ENCODE measurements at regions not wholly inside any gene's neighbourhood (a gene's known extent, or its start where the extent isn't known, plus 50 kb on each side); places are given as distances from the start of the nearest gene placed in this dataset.

GRCh38 chr3:88000853-88001252 is 58.0 kb downstream of the CGGBP1 start:
- peak overlapping the region; percentile 6 for H3K4me3 ChIP-seq (ENCODE audit: low read length)
- no peaks in the 10 kb centered on the region for H3K4me1 ChIP-seq (ENCODE audit: control insufficient read depth, insufficient read depth, low read length)
- no peaks in the 10 kb centered on the region for H3K9me3 ChIP-seq (replicated peaks; ENCODE audit: control insufficient read depth, low read depth, low read length)
- DNase-seq = no peak
- no peaks in the 10 kb centered on the region for H3K27me3 ChIP-seq (ENCODE audit: control insufficient read depth, insufficient read depth, low read length)
- no peak overlapping the region for H3K27ac ChIP-seq (ENCODE audit: low read length)
- H3K36me3 ChIP-seq (ENCODE audit: control insufficient read depth, insufficient read depth, low read length) = no peaks in the 10 kb centered on the region
- WGBS (ENCODE audit: insufficient coverage) = 78% methylated on average over 1 of the region's 13 CpGs

GRCh38 chr3:87997966-87998365 is 60.8 kb downstream of the CGGBP1 start:
- Histone ChIP-seq H3K9me3 (replicated peaks; ENCODE audit: control insufficient read depth, low read depth, low read length) (no peaks in the 10 kb centered on the region), H3K36me3 (ENCODE audit: control insufficient read depth, insufficient read depth, low read length) (no peaks in the 10 kb centered on the region), H3K4me1 (ENCODE audit: control insufficient read depth, insufficient read depth, low read length) (no peaks in the 10 kb centered on the region), H3K4me3 (ENCODE audit: low read length) (no peak overlapping the region), H3K27me3 (ENCODE audit: control insufficient read depth, insufficient read depth, low read length) (no peaks in the 10 kb centered on the region), H3K27ac (ENCODE audit: low read length) (no peak overlapping the region)
- DNase-seq = peak; percentile 8

GRCh38 chr3:87997298-87997697 is 61.5 kb downstream of the CGGBP1 start:
- Histone ChIP-seq H3K27ac (ENCODE audit: low read length) (no peak overlapping the region), H3K36me3 (ENCODE audit: control insufficient read depth, insufficient read depth, low read length) (no peaks in the 10 kb centered on the region), H3K9me3 (replicated peaks; ENCODE audit: control insufficient read depth, low read depth, low read length) (no peaks in the 10 kb centered on the region), H3K4me3 (ENCODE audit: low read length) (no peak overlapping the region), H3K27me3 (ENCODE audit: control insufficient read depth, insufficient read depth, low read length) (no peaks in the 10 kb centered on the region), H3K4me1 (ENCODE audit: control insufficient read depth, insufficient read depth, low read length) (no peaks in the 10 kb centered on the region)
- no peak for DNase-seq
- WGBS (ENCODE audit: insufficient coverage) = 80% methylated on average over 1 of the region's 4 CpGs

GRCh38 chr3:87996882-87997281 is 61.9 kb downstream of the CGGBP1 start:
- Histone ChIP-seq H3K4me3 (ENCODE audit: low read length) (no peak overlapping the region), H3K9me3 (replicated peaks; ENCODE audit: control insufficient read depth, low read depth, low read length) (no peaks in the 10 kb centered on the region), H3K36me3 (ENCODE audit: control insufficient read depth, insufficient read depth, low read length) (no peaks in the 10 kb centered on the region), H3K4me1 (ENCODE audit: control insufficient read depth, insufficient read depth, low read length) (no peaks in the 10 kb centered on the region), H3K27me3 (ENCODE audit: control insufficient read depth, insufficient read depth, low read length) (no peaks in the 10 kb centered on the region), H3K27ac (ENCODE audit: low read length) (no peak overlapping the region)
- no CpG with 5 or more reads among the region's 2 CpGs for WGBS (ENCODE audit: insufficient coverage)
- no peak for DNase-seq

- H3K4me1 ChIP-seq (ENCODE audit: control insufficient read depth, insufficient read depth, low read length) = no peaks in the 10 kb centered on the region
- WGBS (ENCODE audit: insufficient coverage) = no CpG with 5 or more reads among the region's 4 CpGs
- no peak overlapping the region for H3K4me3 ChIP-seq (ENCODE audit: low read length)
- DNase-seq = no peak
- no peak overlapping the region for H3K27ac ChIP-seq (ENCODE audit: low read length)
- no peaks in the 10 kb centered on the region for H3K27me3 ChIP-seq (ENCODE audit: control insufficient read depth, insufficient read depth, low read length)
- no peaks in the 10 kb centered on the region for H3K36me3 ChIP-seq (ENCODE audit: control insufficient read depth, insufficient read depth, low read length)
- no peaks in the 10 kb centered on the region for H3K9me3 ChIP-seq (replicated peaks; ENCODE audit: control insufficient read depth, low read depth, low read length)
Measured at GRCh38 chr3:87993566-87993965, 65.2 kb downstream of the CGGBP1 start.

- WGBS (ENCODE audit: insufficient coverage) = 50% methylated on average over 1 of the region's 2 CpGs
- Histone ChIP-seq H3K27me3 (ENCODE audit: control insufficient read depth, insufficient read depth, low read length) (no peaks in the 10 kb centered on the region), H3K4me3 (ENCODE audit: low read length) (no peak overlapping the region), H3K9me3 (replicated peaks; ENCODE audit: control insufficient read depth, low read depth, low read length) (no peaks in the 10 kb centered on the region), H3K27ac (ENCODE audit: low read length) (no peak overlapping the region), H3K4me1 (ENCODE audit: control insufficient read depth, insufficient read depth, low read length) (no peaks in the 10 kb centered on the region), H3K36me3 (ENCODE audit: control insufficient read depth, insufficient read depth, low read length) (no peaks in the 10 kb centered on the region)
- no peak for DNase-seq
Measured at GRCh38 chr3:87987952-87988351, 70.9 kb downstream of the CGGBP1 start.

GRCh38 chr3:87982421-87982820 is 76.4 kb downstream of the CGGBP1 start:
- Histone ChIP-seq H3K36me3 (ENCODE audit: control insufficient read depth, insufficient read depth, low read length) (no peaks in the 10 kb centered on the region), H3K9me3 (replicated peaks; ENCODE audit: control insufficient read depth, low read depth, low read length) (peaks cover 9% of the 10 kb centered on the region), H3K4me3 (ENCODE audit: low read length) (no peak overlapping the region), H3K27me3 (ENCODE audit: control insufficient read depth, insufficient read depth, low read length) (no peaks in the 10 kb centered on the region), H3K27ac (ENCODE audit: low read length) (no peak overlapping the region), H3K4me1 (ENCODE audit: control insufficient read depth, insufficient read depth, low read length) (no peaks in the 10 kb centered on the region)
- 86% methylated on average over 1 of the region's 3 CpGs for WGBS (ENCODE audit: insufficient coverage)
- no peak for DNase-seq

GRCh38 chr3:87979527-87979926 is 79.3 kb downstream of the CGGBP1 start:
- no peaks in the 10 kb centered on the region for H3K36me3 ChIP-seq (ENCODE audit: control insufficient read depth, insufficient read depth, low read length)
- 81% methylated on average over 4 of the region's 4 CpGs for WGBS (ENCODE audit: insufficient coverage)
- no peak overlapping the region for H3K27ac ChIP-seq (ENCODE audit: low read length)
- H3K4me1 ChIP-seq (ENCODE audit: control insufficient read depth, insufficient read depth, low read length) = no peaks in the 10 kb centered on the region
- H3K9me3 ChIP-seq (replicated peaks; ENCODE audit: control insufficient read depth, low read depth, low read length) = peaks cover 9% of the 10 kb centered on the region
- H3K4me3 ChIP-seq (ENCODE audit: low read length) = no peak overlapping the region
- no peaks in the 10 kb centered on the region for H3K27me3 ChIP-seq (ENCODE audit: control insufficient read depth, insufficient read depth, low read length)
- no peak for DNase-seq

- 100% methylated on average over 1 of the region's 1 CpG for WGBS (ENCODE audit: insufficient coverage)
- Histone ChIP-seq H3K4me1 (ENCODE audit: control insufficient read depth, insufficient read depth, low read length) (no peaks in the 10 kb centered on the region), H3K27me3 (ENCODE audit: control insufficient read depth, insufficient read depth, low read length) (no peaks in the 10 kb centered on the region), H3K9me3 (replicated peaks; ENCODE audit: control insufficient read depth, low read depth, low read length) (peaks cover 9% of the 10 kb centered on the region), H3K27ac (ENCODE audit: low read length) (no peak overlapping the region), H3K36me3 (ENCODE audit: control insufficient read depth, insufficient read depth, low read length) (no peaks in the 10 kb centered on the region), H3K4me3 (ENCODE audit: low read length) (no peak overlapping the region)
- DNase-seq = no peak
Measured at GRCh38 chr3:87977765-87978164, 81.0 kb downstream of the CGGBP1 start.

- Histone ChIP-seq H3K4me1 (ENCODE audit: control insufficient read depth, insufficient read depth, low read length) (no peaks in the 10 kb centered on the region), H3K27me3 (ENCODE audit: control insufficient read depth, insufficient read depth, low read length) (no peaks in the 10 kb centered on the region), H3K27ac (ENCODE audit: low read length) (no peak overlapping the region), H3K36me3 (ENCODE audit: control insufficient read depth, insufficient read depth, low read length) (no peaks in the 10 kb centered on the region), H3K9me3 (replicated peaks; ENCODE audit: control insufficient read depth, low read depth, low read length) (peaks cover 9% of the 10 kb centered on the region), H3K4me3 (ENCODE audit: low read length) (no peak overlapping the region)
- DNase-seq = no peak
- WGBS (ENCODE audit: insufficient coverage) = no CpG with 5 or more reads among the region's 1 CpG
Measured at GRCh38 chr3:87975716-87976115, 83.1 kb downstream of the CGGBP1 start.

GRCh38 chr3:87973906-87974305 is 84.9 kb downstream of the CGGBP1 start:
- 70% methylated on average over 3 of the region's 5 CpGs for whole genome bisulfite sequencing (ENCODE audit: insufficient coverage)
- no peak for DNase-seq
- H3K36me3 ChIP-seq (ENCODE audit: control insufficient read depth, insufficient read depth, low read length) = no peaks in the 10 kb centered on the region

More at GRCh38 chr3:87973906-87974305, 84.9 kb downstream of the CGGBP1 start:
- Histone ChIP-seq H3K4me1 (ENCODE audit: control insufficient read depth, insufficient read depth, low read length) (no peaks in the 10 kb centered on the region), H3K27me3 (ENCODE audit: control insufficient read depth, insufficient read depth, low read length) (no peaks in the 10 kb centered on the region), H3K9me3 (replicated peaks; ENCODE audit: control insufficient read depth, low read depth, low read length) (no peaks in the 10 kb centered on the region), H3K27ac (ENCODE audit: low read length) (no peak overlapping the region), H3K4me3 (ENCODE audit: low read length) (no peak overlapping the region)
